Astrocyte of the hippocampus (primary cell): ENCODE measurements at regions not wholly inside any gene's neighbourhood (a gene's known extent, or its start where the extent isn't known, plus 50 kb on each side); places are given as distances from the start of the nearest gene placed in this dataset.
A peak's percentile ranks its signal among the peaks of the same experiment; 100 is the strongest.

Experiments
- DNase-seq: peaks from one replicate; pipeline ENCODE4 v3.0.0; 2011; ENCODE audit warnings: low read depth, low spot score

GRCh38 chr5:158164296-158165047 is 305.5 kb upstream of the CLINT1 start:
- DNase-seq: no peak

GRCh38 chr5:158163451-158164295 is 304.7 kb upstream of the CLINT1 start:
- DNase-seq: no peak

- no peak for DNase-seq
These were observed 303.6 kb upstream of the CLINT1 start for GRCh38 chr5:158162479-158163034.

- DNase-seq: peak; percentile 32
These were observed 303.1 kb upstream of the CLINT1 start for GRCh38 chr5:158162026-158162425.

GRCh38 chr5:158159621-158160020 is 300.7 kb upstream of the CLINT1 start:
- no peak for DNase-seq

- peak; percentile 16 for DNase-seq
These were observed 297.0 kb upstream of the CLINT1 start for GRCh38 chr5:158155811-158156505.

GRCh38 chr5:158155067-158155466 is 296.1 kb upstream of the CLINT1 start:
- DNase-seq: no peak

GRCh38 chr5:158154226-158155005 is 295.5 kb upstream of the CLINT1 start:
- peak; percentile 91 for DNase-seq

GRCh38 chr5:158153508-158153907 is 294.6 kb upstream of the CLINT1 start:
- no peak for DNase-seq

GRCh38 chr5:158152136-158152535 is 293.2 kb upstream of the CLINT1 start:
- peak; percentile 21 for DNase-seq

- no peak for DNase-seq
These were observed 288.3 kb upstream of the CLINT1 start for GRCh38 chr5:158147227-158147626.

- DNase-seq: no peak
These were observed 286.9 kb upstream of the CLINT1 start for GRCh38 chr5:158145827-158146226.

GRCh38 chr5:158143081-158143480 is 284.1 kb upstream of the CLINT1 start:
- no peak for DNase-seq

GRCh38 chr5:158142156-158142555 is 283.2 kb upstream of the CLINT1 start:
- DNase-seq: peak; percentile 62

GRCh38 chr5:158140120-158140731 is 281.3 kb upstream of the CLINT1 start:
- DNase-seq: peak; percentile 48

- DNase-seq: peak; percentile 26
These were observed 280.2 kb upstream of the CLINT1 start for GRCh38 chr5:158139161-158139560.

- no peak for DNase-seq
These were observed 276.8 kb upstream of the CLINT1 start for GRCh38 chr5:158135682-158136179.

- no peak for DNase-seq
These were observed 274.4 kb upstream of the CLINT1 start for GRCh38 chr5:158133369-158133768.

- no peak for DNase-seq
These were observed 268.6 kb upstream of the CLINT1 start for GRCh38 chr5:158127536-158127935.
